Testis (tissue), 2 donors: ENCODE measurements at regions not wholly inside any gene's neighbourhood (a gene's known extent, or its start where the extent isn't known, plus 50 kb on each side); places are given as distances from the start of the nearest gene placed in this dataset.

Experiments
- POLR2A ChIP-seq: fragments of 450-650 bp; IDR thresholded peaks from one replicate; pipeline ENCODE4 v1.6.1; 2017; ENCODE audit warnings: antibody characterized with exemption, mild to moderate bottlenecking, moderate library complexity
- TF ChIP-seq, protein P1 (sequence below), 3 experiments: fragments of 450-650 bp in 2 of 3; fragments of 200-600 bp in 1 of 3; sonication (generic) in 1 of 3; IDR thresholded peaks; one replicate each; pipeline ENCODE4 v1.5.1; 2016 to 2019; ENCODE audit warnings: antibody characterized with exemption in 3 of 3, mild to moderate bottlenecking in 2 of 3, moderate library complexity in 1 of 3

DNA sequence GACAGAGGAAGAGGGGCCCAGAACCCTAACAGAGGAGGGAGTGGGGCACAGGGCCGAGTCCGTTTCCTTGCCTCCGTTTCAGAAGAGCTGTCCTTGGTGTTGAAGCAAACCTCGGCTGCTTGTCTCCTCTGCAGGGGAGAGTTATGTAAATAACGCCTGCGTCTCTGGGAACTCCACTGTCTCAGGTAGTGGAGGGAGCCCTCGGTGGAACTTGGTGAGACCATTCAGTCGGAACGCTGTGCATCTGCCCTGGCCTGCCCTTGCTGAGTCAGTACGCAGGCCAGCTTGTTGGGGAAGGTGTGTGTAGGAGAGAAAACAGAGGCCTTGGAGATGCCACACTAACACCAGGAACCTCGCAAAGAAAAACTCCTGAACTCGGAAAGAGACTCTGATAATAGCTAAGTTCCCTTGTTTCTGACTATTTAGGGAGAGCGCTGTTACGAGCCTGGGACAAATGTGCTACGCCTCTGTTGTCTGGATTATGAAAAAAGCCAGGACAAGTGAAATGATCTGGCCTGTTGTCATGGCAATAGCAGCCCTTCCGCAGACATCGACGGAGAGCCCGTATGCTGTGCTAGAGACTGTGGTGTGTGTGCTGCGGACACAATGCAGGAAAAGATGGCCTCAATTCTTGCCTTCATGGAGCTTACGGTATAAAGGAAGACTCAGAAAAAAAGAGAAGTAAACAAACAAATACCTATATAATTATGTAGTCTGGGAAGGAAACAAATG, 94.6 kb upstream of the AKT3 start:
- TF ChIP-seq, protein P1, sequence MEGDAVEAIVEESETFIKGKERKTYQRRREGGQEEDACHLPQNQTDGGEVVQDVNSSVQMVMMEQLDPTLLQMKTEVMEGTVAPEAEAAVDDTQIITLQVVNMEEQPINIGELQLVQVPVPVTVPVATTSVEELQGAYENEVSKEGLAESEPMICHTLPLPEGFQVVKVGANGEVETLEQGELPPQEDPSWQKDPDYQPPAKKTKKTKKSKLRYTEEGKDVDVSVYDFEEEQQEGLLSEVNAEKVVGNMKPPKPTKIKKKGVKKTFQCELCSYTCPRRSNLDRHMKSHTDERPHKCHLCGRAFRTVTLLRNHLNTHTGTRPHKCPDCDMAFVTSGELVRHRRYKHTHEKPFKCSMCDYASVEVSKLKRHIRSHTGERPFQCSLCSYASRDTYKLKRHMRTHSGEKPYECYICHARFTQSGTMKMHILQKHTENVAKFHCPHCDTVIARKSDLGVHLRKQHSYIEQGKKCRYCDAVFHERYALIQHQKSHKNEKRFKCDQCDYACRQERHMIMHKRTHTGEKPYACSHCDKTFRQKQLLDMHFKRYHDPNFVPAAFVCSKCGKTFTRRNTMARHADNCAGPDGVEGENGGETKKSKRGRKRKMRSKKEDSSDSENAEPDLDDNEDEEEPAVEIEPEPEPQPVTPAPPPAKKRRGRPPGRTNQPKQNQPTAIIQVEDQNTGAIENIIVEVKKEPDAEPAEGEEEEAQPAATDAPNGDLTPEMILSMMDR (IDR thresholded peaks at IDR 0.05) = no peak
- no peak for TF ChIP-seq POLR2A
